Stomach (tissue), 8 donors: ENCODE measurements at regions not wholly inside any gene's neighbourhood (a gene's known extent, or its start where the extent isn't known, plus 50 kb on each side); places are given as distances from the start of the nearest gene placed in this dataset.

Source experiments
- DNase-seq, 2 donors: peaks; one replicate each; pipeline versions ENCODE4 v3.0.0 to v3.0.0-alpha.2; 2013 to 2019
- H3K27ac ChIP-seq, 5 donors: fragments of 200-600 bp in 4 of 5; sonication (generic) in 4 of 5; one replicate each; pipeline ENCODE4 v1.5.1; 2013 to 2019; ENCODE audit warnings: mild to moderate bottlenecking in 1 of 5, moderate library complexity in 1 of 5
- H3K27me3 ChIP-seq, 3 donors: fragments of 200-600 bp; sonication (generic); one replicate each; pipeline ENCODE4 v1.5.1; 2017 to 2019; ENCODE audit warnings: mixed run types in 1 of 3
- H3K36me3 ChIP-seq, 4 donors: fragments of 200-600 bp; sonication (generic); 1 replicate in 3 of 4; 2 replicates in 1 of 4; pipeline ENCODE4 v1.5.1; 2016 to 2019
- H3K4me1 ChIP-seq, 4 donors: fragments of 200-600 bp; sonication (generic); one replicate each; pipeline ENCODE4 v1.5.1; 2016 to 2019
- H3K4me3 ChIP-seq, 4 donors: fragments of 200-600 bp; sonication (generic) in 3 of 4; one replicate each; pipeline ENCODE4 v1.5.1; 2016 to 2019; ENCODE audit warnings: mild to moderate bottlenecking in 1 of 4
- H3K9me3 ChIP-seq, 4 donors: fragments of 200-600 bp; sonication (generic); one replicate each; pipeline ENCODE4 v1.5.1; 2016 to 2019
- EP300 ChIP-seq: sonication (generic); formaldehyde crosslinking; IDR thresholded peaks from one replicate; pipeline ENCODE4 v1.6.1; 2017; ENCODE audit warnings: antibody characterized with exemption
- POLR2A ChIP-seq, 4 donors: fragments of 450-650 bp; IDR thresholded peaks; one replicate each; pipeline ENCODE4 v1.6.1; 2016; ENCODE audit warnings: antibody characterized with exemption in 4 of 4, control low read depth in 2 of 4, mild to moderate bottlenecking in 1 of 4, moderate library complexity in 1 of 4
- POLR2AphosphoS5 ChIP-seq, 3 donors: sonication (generic); formaldehyde crosslinking; IDR thresholded peaks; one replicate each; pipeline ENCODE4 v1.6.1; 2016; ENCODE audit warnings: antibody characterized with exemption in 3 of 3
- WGBS, 5 donors: extraction: QIAGEN DNeasy Blood & Tissue Kit in 3 of 5; methylation state at CpG; one replicate each; pipeline versions ENCODE4 v1.1.5 to v1.1.7; 2013 to 2018; 5-methylcytosine and 5-hydroxymethylcytosine counted together
- intact Hi-C: fragments of 100-400 bp; cut with DNase I; formaldehyde crosslinking; loops from one replicate; pipeline ENCODE4 v1.15.1; 2023; ENCODE audit warnings: low total_unique reads
- TF ChIP-seq, protein P1 (sequence below), 7 experiments: fragments of 450-650 bp in 4 of 7; fragments of 200-600 bp in 3 of 7; sonication (generic) in 3 of 7; IDR thresholded peaks; one replicate each; pipeline ENCODE4 v1.5.1; 2016 to 2019; ENCODE audit warnings: antibody characterized with exemption in 7 of 7, control low read depth in 2 of 7, mild to moderate bottlenecking in 1 of 7
- donor health status: healthy with polysubstance abuse.
- donor health status: Bipolar disorder and iron deficiency.
- donor health status: healthy.

DNA sequence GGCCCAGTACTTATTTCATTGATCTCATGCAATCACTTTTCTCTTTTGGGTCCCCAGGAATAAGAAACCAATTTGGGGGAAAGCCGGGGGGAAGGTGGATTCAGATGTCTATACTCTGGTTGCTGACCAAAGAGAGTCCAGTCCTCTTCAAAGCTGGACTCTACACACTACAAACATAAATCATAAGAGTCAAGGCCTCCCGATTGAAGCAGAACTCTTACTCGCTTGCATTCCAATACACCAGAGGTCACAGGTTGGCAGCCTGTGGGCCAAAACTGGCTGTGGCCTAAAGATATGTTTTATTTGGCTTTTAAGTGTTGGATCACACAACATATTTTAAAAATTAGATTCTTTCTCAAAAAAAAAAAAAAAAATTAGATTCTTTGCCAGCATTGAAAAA is 311.4 kb upstream of the MSX2 start:
- Histone ChIP-seq H3K9me3 (no peaks in the 10 kb centered on the region), H3K36me3 (no peaks in the 10 kb centered on the region), H3K27ac (no peak overlapping the region), H3K27me3 (peaks cover 0 to 26% (median 0%) of the 10 kb centered on the region in 3 donors), H3K4me1 (no peaks in the 10 kb centered on the region), H3K4me3 (no peak overlapping the region)
- DNase-seq = no peak
- intact Hi-C loops = no loop called here
- TF ChIP-seq POLR2A (IDR thresholded peaks at IDR 0.05) (no peak), EP300 (no peak), POLR2AphosphoS5 (IDR thresholded peaks at IDR 0.05) (no peak)
- TF ChIP-seq, protein P1, sequence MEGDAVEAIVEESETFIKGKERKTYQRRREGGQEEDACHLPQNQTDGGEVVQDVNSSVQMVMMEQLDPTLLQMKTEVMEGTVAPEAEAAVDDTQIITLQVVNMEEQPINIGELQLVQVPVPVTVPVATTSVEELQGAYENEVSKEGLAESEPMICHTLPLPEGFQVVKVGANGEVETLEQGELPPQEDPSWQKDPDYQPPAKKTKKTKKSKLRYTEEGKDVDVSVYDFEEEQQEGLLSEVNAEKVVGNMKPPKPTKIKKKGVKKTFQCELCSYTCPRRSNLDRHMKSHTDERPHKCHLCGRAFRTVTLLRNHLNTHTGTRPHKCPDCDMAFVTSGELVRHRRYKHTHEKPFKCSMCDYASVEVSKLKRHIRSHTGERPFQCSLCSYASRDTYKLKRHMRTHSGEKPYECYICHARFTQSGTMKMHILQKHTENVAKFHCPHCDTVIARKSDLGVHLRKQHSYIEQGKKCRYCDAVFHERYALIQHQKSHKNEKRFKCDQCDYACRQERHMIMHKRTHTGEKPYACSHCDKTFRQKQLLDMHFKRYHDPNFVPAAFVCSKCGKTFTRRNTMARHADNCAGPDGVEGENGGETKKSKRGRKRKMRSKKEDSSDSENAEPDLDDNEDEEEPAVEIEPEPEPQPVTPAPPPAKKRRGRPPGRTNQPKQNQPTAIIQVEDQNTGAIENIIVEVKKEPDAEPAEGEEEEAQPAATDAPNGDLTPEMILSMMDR (IDR thresholded peaks at IDR 0.05) = no peak
- 64 to 83% (median 75%) methylated on average over 3 of the region's 3 CpGs for WGBS, 5 donors

DNA sequence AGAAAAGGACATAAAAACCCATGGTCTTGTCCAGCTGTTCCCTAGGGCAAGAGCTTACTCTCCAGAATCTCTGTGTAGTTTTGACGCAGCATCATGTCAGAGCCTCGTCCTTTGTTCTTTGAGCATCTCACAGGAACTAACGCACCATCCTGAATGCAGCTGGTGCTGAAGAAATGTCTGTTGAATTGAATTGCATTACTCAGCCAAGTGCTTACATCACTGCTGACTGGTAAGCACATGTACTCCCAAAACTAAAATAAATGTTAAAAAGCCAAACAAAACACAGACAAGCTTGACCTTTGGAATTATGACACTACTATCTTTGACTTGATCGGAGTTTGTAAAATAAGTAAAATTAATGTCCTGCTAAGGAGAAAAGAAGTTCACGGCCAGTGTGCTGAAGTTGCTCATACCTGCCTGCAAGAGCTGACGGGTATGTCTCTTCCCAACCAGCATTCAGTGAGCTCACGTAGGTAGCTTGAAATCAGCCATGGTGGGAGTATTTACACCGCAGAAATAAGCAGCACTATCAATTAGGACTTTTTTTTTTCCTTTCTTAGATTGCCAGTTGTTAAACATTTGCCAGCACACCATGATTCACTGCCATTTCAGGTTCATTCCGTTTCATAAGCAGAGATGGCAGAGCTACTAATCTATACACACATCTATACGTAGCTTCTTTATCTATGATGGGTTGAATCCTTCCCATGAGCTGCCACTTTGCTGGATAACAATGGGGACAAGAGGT is 310.6 kb upstream of the MSX2 start:
- TF ChIP-seq, protein P1 (IDR thresholded peaks at IDR 0.05) = no peak
- TF ChIP-seq POLR2AphosphoS5 (IDR thresholded peaks at IDR 0.05) (no peak), EP300 (no peak), POLR2A (IDR thresholded peaks at IDR 0.05) (no peak)
- H3K4me3 ChIP-seq = no peak overlapping the region
- peaks cover 0 to 29% (median 4%) of the 10 kb centered on the region in 3 donors for H3K27me3 ChIP-seq
- peak in 1 of 2 donors; percentile 11 for DNase-seq
- no peaks in the 10 kb centered on the region for H3K9me3 ChIP-seq
- no peak overlapping the region for H3K27ac ChIP-seq
- peaks cover 0 to under 1% (median 0%) of the 10 kb centered on the region in 4 donors for H3K4me1 ChIP-seq
- H3K36me3 ChIP-seq = no peaks in the 10 kb centered on the region
- intact Hi-C loops = no loop called here
- 57 to 63% (median 60%) methylated on average over 10 of the region's 10 CpGs for WGBS, 5 donors

GRCh38 chr5:174414315-174414710 is 310.1 kb upstream of the MSX2 start:
- 25 to 40% (median 35%) methylated on average over 1 of the region's 1 CpG for WGBS, 5 donors
- Histone ChIP-seq H3K4me1 (peaks cover 3 to 6% (median 5%) of the 10 kb centered on the region in 4 donors), H3K9me3 (no peaks in the 10 kb centered on the region), H3K27me3 (peaks cover 0 to 29% (median 4%) of the 10 kb centered on the region in 3 donors), H3K27ac (no peak overlapping the region), H3K36me3 (no peaks in the 10 kb centered on the region), H3K4me3 (no peak overlapping the region)
- intact Hi-C loops = no loop called here
- no peak for DNase-seq
- TF ChIP-seq, protein P1 (IDR thresholded peaks at IDR 0.05) = no peak
- no peak for TF ChIP-seq EP300
- no peak for TF ChIP-seq POLR2A (IDR thresholded peaks at IDR 0.05)
- TF ChIP-seq POLR2AphosphoS5 (IDR thresholded peaks at IDR 0.05) = no peak

- DNase-seq = peak in 1 of 2 donors; percentile 29
- Histone ChIP-seq H3K27ac (no peak overlapping the region), H3K36me3 (no peaks in the 10 kb centered on the region), H3K4me3 (peak overlapping the region in 1 of 4 donors; percentile 17), H3K27me3 (peaks cover 0 to 55% (median 4%) of the 10 kb centered on the region in 3 donors), H3K9me3 (no peaks in the 10 kb centered on the region), H3K4me1 (peaks cover 3 to 11% (median 8%) of the 10 kb centered on the region in 4 donors)
- TF ChIP-seq POLR2A (IDR thresholded peaks at IDR 0.05) = no peak
- TF ChIP-seq, protein P1 (IDR thresholded peaks at IDR 0.05) = no peak
- TF ChIP-seq EP300 = no peak
- no peak for TF ChIP-seq POLR2AphosphoS5 (IDR thresholded peaks at IDR 0.05)
- WGBS, 5 donors = 2 to 5% (median 3%) methylated on average over 18 of the region's 18 CpGs
- intact Hi-C loops = loop anchor here (5.0 kb wide), 1 partner anchor 373 kb away; no protein-coding TSS in a partner anchor
These were observed 305.4 kb upstream of the MSX2 start for GRCh38 chr5:174418809-174419539.
